Lower leg skin (tissue), 4 donors: ENCODE measurements at regions not wholly inside any gene's neighbourhood (a gene's known extent, or its start where the extent isn't known, plus 50 kb on each side); places are given as distances from the start of the nearest gene placed in this dataset.

ENCODE experiments used
- DNase-seq, 2 donors: peaks; one replicate each; pipeline ENCODE4 v3.0.0-alpha.2; 2019; ENCODE audit warnings: low spot score in 2 of 2
- H3K4me3 ChIP-seq: fragments of 200-600 bp; sonication (generic); 2 replicates; pipeline ENCODE4 v1.5.1; 2017; ENCODE audit warnings: mild to moderate bottlenecking, low read depth; ENCODE audit not compliant: poor library complexity, severe bottlenecking
- POLR2A ChIP-seq, 2 donors: fragments of 450-650 bp; IDR thresholded peaks; one replicate each; pipeline ENCODE4 v1.6.1; 2016 to 2017; ENCODE audit warnings: antibody characterized with exemption in 2 of 2, mild to moderate bottlenecking in 1 of 2, moderate library complexity in 1 of 2
- WGBS, 2 donors: methylation state at CpG; one replicate each; pipeline ENCODE4 v1.1.5; 2018; 5-methylcytosine and 5-hydroxymethylcytosine counted together
- intact Hi-C: fragments of 100-400 bp; cut with DNase I; formaldehyde crosslinking; loops from one replicate; pipeline ENCODE4 v1.15.0; 2023; ENCODE audit warnings: low total_unique reads
- TF ChIP-seq, protein P1 (sequence below), 3 donors: fragments of 450-650 bp; IDR thresholded peaks; one replicate each; pipeline ENCODE4 v1.5.1; 2016; ENCODE audit warnings: antibody characterized with exemption in 3 of 3, mild to moderate bottlenecking in 3 of 3, moderate library complexity in 2 of 3

DNA sequence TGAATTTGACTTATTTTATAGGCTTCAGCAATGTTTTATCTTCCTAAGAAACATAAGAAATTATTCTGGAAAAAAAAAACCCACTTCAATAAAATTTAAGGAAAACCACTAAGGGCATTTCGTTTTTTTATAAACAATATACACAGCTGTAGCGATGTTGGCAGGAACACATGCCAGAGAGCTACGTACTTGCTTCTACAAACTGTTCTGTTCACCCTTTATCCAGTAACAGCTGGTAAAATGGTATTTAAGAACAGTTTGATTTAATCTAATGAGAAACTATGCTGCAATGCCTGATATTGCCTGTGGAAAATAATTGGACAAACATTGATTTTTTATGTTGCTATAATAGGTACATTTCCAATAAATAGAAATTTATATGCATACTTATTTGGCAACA is 137.2 kb upstream of the DACH1 start:
- no peak for TF ChIP-seq POLR2A (IDR thresholded peaks at IDR 0.05)
- TF ChIP-seq, protein P1, sequence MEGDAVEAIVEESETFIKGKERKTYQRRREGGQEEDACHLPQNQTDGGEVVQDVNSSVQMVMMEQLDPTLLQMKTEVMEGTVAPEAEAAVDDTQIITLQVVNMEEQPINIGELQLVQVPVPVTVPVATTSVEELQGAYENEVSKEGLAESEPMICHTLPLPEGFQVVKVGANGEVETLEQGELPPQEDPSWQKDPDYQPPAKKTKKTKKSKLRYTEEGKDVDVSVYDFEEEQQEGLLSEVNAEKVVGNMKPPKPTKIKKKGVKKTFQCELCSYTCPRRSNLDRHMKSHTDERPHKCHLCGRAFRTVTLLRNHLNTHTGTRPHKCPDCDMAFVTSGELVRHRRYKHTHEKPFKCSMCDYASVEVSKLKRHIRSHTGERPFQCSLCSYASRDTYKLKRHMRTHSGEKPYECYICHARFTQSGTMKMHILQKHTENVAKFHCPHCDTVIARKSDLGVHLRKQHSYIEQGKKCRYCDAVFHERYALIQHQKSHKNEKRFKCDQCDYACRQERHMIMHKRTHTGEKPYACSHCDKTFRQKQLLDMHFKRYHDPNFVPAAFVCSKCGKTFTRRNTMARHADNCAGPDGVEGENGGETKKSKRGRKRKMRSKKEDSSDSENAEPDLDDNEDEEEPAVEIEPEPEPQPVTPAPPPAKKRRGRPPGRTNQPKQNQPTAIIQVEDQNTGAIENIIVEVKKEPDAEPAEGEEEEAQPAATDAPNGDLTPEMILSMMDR (IDR thresholded peaks at IDR 0.05): no peak
- no peak overlapping the region for H3K4me3 ChIP-seq
- WGBS, 2 donors: 37 to 48% methylated on average over 3 of the region's 3 CpGs
- intact Hi-C loops: no loop called here
- DNase-seq: no peak

DNA sequence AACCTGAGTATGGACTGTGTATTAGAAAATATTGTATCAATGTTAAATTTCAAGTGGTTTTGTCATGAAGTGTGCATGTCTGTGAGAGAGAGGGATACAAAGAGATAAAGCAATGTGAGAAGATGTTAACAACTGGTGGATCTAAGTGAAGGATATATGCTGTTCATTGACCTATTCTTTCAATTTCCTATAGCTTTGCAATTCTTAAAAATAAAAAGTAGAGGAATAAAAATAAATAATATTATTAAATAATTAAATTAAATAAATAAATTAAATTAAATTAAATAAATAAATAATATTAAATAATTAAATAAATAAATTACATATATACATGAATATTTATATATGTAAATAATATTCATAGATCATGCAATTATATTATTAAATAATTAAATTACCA is 131.2 kb upstream of the DACH1 start:
- TF ChIP-seq, protein P1 (IDR thresholded peaks at IDR 0.05): no peak
- no peak for TF ChIP-seq POLR2A (IDR thresholded peaks at IDR 0.05)
- intact Hi-C loops: no loop called here
- DNase-seq: no peak
- no peak overlapping the region for H3K4me3 ChIP-seq

DNA sequence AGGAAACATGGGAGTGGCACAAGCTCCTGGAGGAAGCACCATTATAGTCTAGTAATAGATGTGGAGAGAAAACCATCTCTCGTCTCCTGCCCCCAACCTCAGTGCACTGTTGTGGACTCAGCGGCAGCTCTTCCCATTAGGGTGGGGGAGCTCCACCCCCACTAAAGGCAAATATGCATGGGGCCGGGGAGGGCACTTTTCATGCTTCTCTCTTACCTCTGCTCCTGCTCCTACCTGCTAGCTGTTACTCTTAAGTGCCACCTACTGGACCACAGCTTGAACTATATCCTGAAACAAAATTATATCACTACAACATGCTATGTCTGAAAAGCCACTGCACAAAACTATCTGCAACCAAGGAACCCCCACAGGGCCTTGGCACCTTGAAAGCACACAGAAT is 112.6 kb upstream of the DACH1 start:
- no peak for DNase-seq
- intact Hi-C loops: no loop called here
- WGBS, 2 donors: 13 to 25% methylated on average over 3 of the region's 3 CpGs
- no peak for TF ChIP-seq POLR2A (IDR thresholded peaks at IDR 0.05)
- TF ChIP-seq, protein P1 (IDR thresholded peaks at IDR 0.05): no peak
- H3K4me3 ChIP-seq: no peak overlapping the region

DNA sequence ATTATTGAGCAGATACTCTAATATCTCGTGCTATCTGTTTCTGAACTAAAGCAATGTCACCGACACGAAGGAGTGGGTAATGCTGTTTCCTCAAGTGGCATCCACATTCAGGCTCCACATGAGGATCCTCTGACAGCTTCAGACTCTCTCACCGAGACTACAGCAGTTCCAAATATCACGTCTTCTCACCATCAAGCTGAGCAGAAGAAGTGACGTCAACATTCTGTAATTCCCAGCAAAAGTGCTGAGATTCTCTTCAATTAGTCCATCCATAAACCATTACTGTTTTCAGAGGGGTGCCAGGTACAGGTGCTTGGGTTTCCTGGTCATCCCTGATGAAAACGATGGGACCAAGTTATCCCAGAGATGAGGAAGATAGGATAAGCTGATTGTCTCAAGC is 110.0 kb upstream of the DACH1 start:
- TF ChIP-seq, protein P1 (IDR thresholded peaks at IDR 0.05): no peak
- no peak for TF ChIP-seq POLR2A (IDR thresholded peaks at IDR 0.05)
- intact Hi-C loops: no loop called here
- 86 to 87% methylated on average over 7 of the region's 7 CpGs for WGBS, 2 donors
- DNase-seq: no peak
- no peak overlapping the region for H3K4me3 ChIP-seq

DNA sequence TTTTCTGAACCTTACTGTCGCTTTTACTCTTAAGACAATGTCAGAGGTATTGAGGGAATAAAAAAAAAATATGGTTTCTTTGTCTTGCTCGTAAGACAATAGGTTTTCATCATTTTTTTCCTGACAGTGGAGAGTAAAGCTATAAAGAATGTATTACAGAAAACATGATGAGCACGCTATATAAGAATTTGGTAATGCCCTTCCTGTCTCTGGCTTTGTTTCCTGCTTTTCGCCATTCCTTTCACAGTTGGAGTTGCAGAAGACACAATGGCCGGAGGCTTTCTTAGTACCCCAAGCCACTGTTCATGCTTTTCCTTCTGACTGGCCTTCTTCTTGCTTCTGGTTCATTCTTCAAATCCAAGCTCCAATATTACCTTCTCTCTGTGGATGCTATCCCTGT is 101.0 kb upstream of the DACH1 start:
- H3K4me3 ChIP-seq: no peak overlapping the region
- no peak for DNase-seq
- no peak for TF ChIP-seq POLR2A (IDR thresholded peaks at IDR 0.05)
- TF ChIP-seq, protein P1 (IDR thresholded peaks at IDR 0.05): no peak
- WGBS, 2 donors: 68 to 69% methylated on average over 5 of the region's 5 CpGs
- intact Hi-C loops: no loop called here

DNA sequence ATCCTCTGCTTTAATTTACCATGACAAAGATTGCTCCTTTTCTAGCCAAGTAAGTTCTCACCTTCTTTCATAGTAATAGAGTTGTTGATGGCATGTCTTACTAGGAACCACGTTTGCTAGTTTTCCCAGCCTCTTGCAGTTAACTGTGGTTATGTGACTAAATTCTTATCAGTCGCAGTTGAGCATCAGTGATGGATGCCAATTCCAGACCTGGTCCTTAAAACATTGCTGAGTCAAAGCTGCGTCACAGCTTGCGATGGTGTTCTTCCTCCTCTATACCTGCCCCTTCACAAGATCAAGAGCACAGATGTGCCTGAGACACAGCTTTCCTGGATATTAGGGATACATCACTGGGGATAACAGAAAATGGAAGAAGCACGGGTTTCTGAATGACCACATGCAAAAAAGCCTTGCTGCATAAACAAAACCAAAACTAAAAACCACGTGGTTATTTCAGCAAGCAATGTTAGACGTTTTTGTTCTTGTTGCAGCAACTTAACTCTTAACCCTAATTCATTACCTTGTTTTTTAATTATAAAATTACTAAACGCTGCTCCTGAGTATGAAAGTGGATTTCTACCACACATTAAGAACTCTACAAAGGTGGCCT is 97.6 kb upstream of the DACH1 start:
- WGBS, 2 donors: 69 to 71% methylated on average over 8 of the region's 8 CpGs
- intact Hi-C loops: no loop called here
- no peak for TF ChIP-seq POLR2A (IDR thresholded peaks at IDR 0.05)
- TF ChIP-seq, protein P1 (IDR thresholded peaks at IDR 0.05): no peak
- no peak for DNase-seq
- no peak overlapping the region for H3K4me3 ChIP-seq
